22Rv1 (cell line): ENCODE measurements at regions not wholly inside any gene's neighbourhood (a gene's known extent, or its start where the extent isn't known, plus 50 kb on each side); places are given as distances from the start of the nearest gene placed in this dataset.

Experiments
- H3K27ac ChIP-seq: fragments of 450-650 bp; 2 replicates; pipeline ENCODE4 v1.5.1; 2017
- ZFX ChIP-seq: fragments of 450-650 bp; IDR thresholded peaks from 2 replicates; pipeline ENCODE4 v1.6.1; 2017; ENCODE audit warnings: antibody characterized with exemption, borderline replicate concordance
- TF ChIP-seq, protein P1 (sequence below): fragments of 450-650 bp; IDR thresholded peaks from 2 replicates; pipeline ENCODE4 v1.5.1; 2017; ENCODE audit warnings: mild to moderate bottlenecking

DNA sequence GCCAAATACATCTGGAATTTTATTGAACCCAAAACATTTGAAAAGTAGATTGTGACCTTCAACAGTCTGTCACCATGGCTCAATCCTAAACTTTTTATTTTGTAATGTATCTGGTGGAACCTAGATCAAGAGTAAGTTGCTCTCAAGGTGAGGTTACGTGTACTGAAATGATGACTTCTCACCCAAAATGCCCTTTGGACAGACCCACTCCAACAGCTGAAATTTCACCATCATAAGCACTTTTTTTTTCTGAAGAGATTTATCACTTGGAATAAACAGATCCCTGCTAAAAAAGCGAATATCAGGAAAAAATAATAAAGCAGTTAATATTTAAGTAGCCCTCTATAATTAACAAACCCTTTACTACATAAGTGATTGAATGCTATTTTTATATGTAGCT is 155.0 kb upstream of the FBXL7 start:
- H3K27ac ChIP-seq = no peak overlapping the region
- TF ChIP-seq, protein P1, sequence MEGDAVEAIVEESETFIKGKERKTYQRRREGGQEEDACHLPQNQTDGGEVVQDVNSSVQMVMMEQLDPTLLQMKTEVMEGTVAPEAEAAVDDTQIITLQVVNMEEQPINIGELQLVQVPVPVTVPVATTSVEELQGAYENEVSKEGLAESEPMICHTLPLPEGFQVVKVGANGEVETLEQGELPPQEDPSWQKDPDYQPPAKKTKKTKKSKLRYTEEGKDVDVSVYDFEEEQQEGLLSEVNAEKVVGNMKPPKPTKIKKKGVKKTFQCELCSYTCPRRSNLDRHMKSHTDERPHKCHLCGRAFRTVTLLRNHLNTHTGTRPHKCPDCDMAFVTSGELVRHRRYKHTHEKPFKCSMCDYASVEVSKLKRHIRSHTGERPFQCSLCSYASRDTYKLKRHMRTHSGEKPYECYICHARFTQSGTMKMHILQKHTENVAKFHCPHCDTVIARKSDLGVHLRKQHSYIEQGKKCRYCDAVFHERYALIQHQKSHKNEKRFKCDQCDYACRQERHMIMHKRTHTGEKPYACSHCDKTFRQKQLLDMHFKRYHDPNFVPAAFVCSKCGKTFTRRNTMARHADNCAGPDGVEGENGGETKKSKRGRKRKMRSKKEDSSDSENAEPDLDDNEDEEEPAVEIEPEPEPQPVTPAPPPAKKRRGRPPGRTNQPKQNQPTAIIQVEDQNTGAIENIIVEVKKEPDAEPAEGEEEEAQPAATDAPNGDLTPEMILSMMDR = no peak
- TF ChIP-seq ZFX = no peak

DNA sequence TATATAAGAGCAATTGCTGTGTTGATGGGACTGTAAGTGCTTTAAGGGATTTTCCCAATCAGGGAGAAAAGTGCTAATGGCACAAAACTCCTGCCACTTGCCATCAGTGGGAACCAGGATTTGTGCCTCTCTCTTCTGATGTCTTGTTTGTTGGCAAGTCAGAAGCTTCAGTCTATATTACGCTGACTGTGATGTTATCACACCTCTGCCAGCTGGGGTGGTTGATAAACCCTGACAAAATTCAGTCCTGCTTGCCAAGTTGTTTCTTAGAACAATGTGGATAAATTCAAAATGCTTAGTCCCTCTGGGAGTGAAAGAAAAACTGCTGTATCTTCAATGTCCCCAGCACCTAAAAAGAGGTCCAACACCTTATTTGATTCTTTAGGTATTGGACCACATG is 161.4 kb upstream of the FBXL7 start:
- TF ChIP-seq ZFX = no peak
- TF ChIP-seq, protein P1 = no peak
- no peak overlapping the region for H3K27ac ChIP-seq

DNA sequence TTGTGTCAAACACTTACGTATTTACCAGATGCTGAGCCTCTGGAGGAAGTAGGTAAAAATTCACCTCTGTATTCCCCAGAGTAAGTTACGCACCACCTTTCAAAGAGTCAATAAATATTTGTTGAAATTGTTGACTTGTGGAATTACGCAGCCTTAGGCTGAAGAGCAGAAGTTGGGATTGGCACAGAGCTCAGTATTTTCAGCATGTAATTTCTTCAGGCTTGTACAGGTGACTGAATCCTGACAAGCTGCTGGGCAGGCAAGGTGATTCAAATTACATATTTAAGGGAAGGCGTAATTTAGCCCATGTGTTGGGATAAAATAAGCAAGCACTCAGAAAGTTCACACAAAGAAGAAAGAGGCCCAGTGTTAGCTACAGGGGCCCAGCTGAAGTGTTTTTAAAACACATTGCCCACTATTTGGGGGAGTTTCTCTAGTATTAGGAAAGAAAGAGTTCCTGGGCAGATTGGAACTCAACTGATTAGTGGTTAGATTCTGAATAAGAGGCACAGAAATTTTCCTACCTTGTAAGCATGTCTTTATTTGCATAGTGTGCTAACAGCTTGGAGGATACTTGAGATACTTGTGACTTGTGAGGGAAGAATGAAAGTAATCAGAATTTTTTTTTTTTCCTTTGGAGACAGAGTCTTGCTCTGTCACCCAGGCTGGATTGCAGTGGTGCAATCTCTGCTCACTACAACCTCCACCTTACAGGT is 165.3 kb upstream of the FBXL7 start:
- H3K27ac ChIP-seq = no peak overlapping the region; the same call in 1 of the 2 replicates
- TF ChIP-seq, protein P1 = no peak
- TF ChIP-seq ZFX = no peak

DNA sequence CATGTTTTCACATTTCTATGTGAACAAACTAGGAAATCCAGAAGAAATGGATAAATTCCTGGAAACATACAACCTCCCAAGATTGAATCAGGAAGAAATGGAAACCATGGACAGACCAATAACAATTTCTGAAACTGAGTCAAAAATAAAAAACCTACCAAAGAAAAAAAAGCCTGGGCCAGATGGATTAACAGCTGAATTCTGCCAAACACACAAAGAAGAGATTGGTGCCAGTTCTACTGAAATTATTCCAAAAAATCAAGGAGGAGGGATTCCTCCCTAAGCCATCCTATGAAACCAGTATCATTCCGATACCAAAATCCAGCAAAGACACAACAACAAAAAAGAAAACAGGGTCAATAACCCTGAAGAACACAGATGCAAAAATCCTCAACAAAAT is 166.9 kb upstream of the FBXL7 start:
- H3K27ac ChIP-seq = no peak overlapping the region
- no peak for TF ChIP-seq ZFX
- TF ChIP-seq, protein P1 = no peak

DNA sequence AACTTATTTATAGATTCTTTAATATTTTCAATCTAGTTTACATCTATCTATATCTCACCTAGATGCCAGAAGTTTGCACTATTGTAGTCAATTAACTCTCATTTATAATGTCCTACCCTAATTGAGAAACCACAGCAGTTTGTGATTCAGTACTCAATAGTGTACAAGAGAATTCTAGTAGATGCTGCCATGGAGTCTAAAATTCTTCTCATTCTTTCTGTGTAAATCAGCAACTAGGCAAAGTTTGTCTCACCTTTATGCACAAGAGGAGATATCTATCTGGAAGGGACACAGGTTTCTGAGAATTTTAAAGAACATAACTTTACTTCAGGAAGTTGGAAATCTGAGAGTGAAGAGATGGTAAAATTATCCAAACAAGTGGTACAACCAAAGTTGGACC is 173.0 kb upstream of the FBXL7 start:
- H3K27ac ChIP-seq = no peak overlapping the region
- TF ChIP-seq, protein P1 = no peak
- TF ChIP-seq ZFX = no peak

DNA sequence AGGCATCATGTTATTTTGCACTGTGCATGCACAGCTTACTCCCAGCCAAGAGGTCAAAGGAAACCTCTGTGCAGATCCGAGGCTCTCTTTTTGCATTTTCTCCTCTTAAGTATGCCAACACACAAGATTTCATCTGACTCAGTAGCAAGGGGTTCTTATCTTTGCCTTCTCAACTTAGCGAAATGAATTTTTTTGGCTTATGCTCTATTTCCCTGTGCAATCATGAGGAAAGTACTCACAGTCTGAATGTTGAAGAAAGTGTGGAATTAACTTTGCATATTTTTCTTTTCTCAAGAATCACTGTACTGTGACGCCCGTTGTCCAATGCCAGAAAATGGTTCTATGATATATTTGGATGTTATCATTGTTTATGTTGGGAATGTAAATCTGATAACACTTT is 173.5 kb upstream of the FBXL7 start:
- no peak overlapping the region for H3K27ac ChIP-seq
- TF ChIP-seq, protein P1 = no peak
- no peak for TF ChIP-seq ZFX

DNA sequence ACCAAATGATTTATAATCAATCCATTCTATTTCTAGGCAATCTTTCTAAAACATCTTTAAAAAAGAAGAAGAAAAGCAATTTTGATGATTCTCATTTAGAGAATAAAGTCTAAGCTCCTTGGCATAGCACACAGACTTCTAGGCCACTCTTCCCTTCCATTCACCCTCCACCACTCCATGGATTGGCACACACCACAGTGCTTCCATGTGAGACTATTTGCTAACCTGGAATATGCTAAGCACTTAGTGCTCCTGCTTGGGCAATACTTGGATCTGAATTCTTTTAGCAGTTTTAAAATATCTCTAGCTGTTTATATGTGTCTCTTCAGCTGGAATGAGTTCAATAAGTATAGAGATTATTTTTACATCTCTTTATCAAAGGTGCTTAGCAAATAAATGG is 177.6 kb upstream of the FBXL7 start:
- no peak overlapping the region for H3K27ac ChIP-seq
- TF ChIP-seq, protein P1 = no peak
- TF ChIP-seq ZFX = no peak
